IMR-90 (cell line): ENCODE measurements at regions not wholly inside any gene's neighbourhood (a gene's known extent, or its start where the extent isn't known, plus 50 kb on each side); places are given as distances from the start of the nearest gene placed in this dataset.

Experiments used
- ATAC-seq: fragments of 200-7000 bp; cut with Tn5 transposase; 2 replicates; pipeline ENCODE4 v1.9.1; 2020; ENCODE audit warnings: low read depth, mild to moderate bottlenecking, moderate library complexity
- BruUV-seq: library from RNA; stranded (reverse); fragments of 400-500 nt; replicated peaks from 2 replicates; lab custom pipeline; 2021; lab: Mats Ljungman, UMichigan
- CTCF ChIA-PET: fragments of 300-600 bp; formaldehyde crosslinking; extraction: SDS; loops from one replicate; lab custom pipeline; 2021; ENCODE audit warnings: antibody characterized with exemption; lab: Yijun Ruan, JAX
- POLR2A ChIA-PET: fragments of 300-600 bp; sonication (Branson Sonifier 250); formaldehyde crosslinking; loops from one replicate; lab custom pipeline; 2022; ENCODE audit warnings: antibody characterized with exemption; ENCODE audit not compliant: unreplicated experiment; lab: Charles Lee
- DNase-seq: peaks from one replicate; pipeline ENCODE4 v3.0.0; 2013
- H2AFZ ChIP-seq: replicated peaks from 2 replicates; pipeline ENCODE3; 2013; ENCODE audit warnings: low read length, mild to moderate bottlenecking; ENCODE audit not compliant: poor library complexity
- H2AK5ac ChIP-seq: 2 replicates; pipeline ENCODE4 v1.6.1; 2013; ENCODE audit warnings: low read depth, low read length, inconsistent platforms
- H2AK9ac ChIP-seq: replicated peaks from 2 replicates; pipeline ENCODE3; 2013; ENCODE audit warnings: mild to moderate bottlenecking, low read depth, low read length, moderate library complexity; ENCODE audit not compliant: poor library complexity
- H2BK120ac ChIP-seq: 2 replicates; pipeline ENCODE4 v1.6.1; 2013; ENCODE audit warnings: low read depth, low read length, inconsistent platforms
- H2BK15ac ChIP-seq: 3 replicates; pipeline ENCODE4 v1.6.1; 2013; ENCODE audit warnings: low read depth, low read length, inconsistent platforms
- H2BK20ac ChIP-seq: 2 replicates; pipeline ENCODE4 v1.6.1; 2013; ENCODE audit warnings: low read depth, mild to moderate bottlenecking, inconsistent platforms, low read length, moderate library complexity
- H2BK5ac ChIP-seq: 2 replicates; pipeline ENCODE4 v1.6.1; 2013; ENCODE audit warnings: mild to moderate bottlenecking, low read depth, low read length, inconsistent platforms; ENCODE audit not compliant: poor library complexity, severe bottlenecking
- H3K14ac ChIP-seq: replicated peaks from 2 replicates; pipeline ENCODE4 v1.6.1; 2013; ENCODE audit warnings: low read depth, low read length, inconsistent platforms
- H3K18ac ChIP-seq: 2 replicates; pipeline ENCODE4 v1.6.1; 2013; ENCODE audit warnings: low read depth, low read length, control low read depth
- H3K23ac ChIP-seq: 2 replicates; pipeline ENCODE4 v1.6.1; 2013; ENCODE audit warnings: low read depth, low read length, inconsistent platforms
- H3K27ac ChIP-seq: 2 replicates; pipeline ENCODE4 v1.5.1; 2013; ENCODE audit warnings: mild to moderate bottlenecking, control low read depth, low read length; ENCODE audit not compliant: insufficient read depth
- H3K27me3 ChIP-seq: 2 replicates; pipeline ENCODE4 v1.6.1; 2013; ENCODE audit warnings: low read length; ENCODE audit not compliant: control insufficient read depth, insufficient read depth
- H3K36me3 ChIP-seq: 2 replicates; pipeline ENCODE4 v1.6.1; 2013; ENCODE audit warnings: low read length, mixed read lengths; ENCODE audit not compliant: control insufficient read depth, insufficient read depth
- H3K4ac ChIP-seq: 2 replicates; pipeline ENCODE4 v1.6.1; 2013; ENCODE audit warnings: low read depth, low read length, inconsistent platforms
- H3K4me1 ChIP-seq: 2 replicates; pipeline ENCODE4 v1.6.1; 2013; ENCODE audit warnings: low read length, mixed read lengths; ENCODE audit not compliant: control insufficient read depth, insufficient read depth
- H3K4me2 ChIP-seq: 2 replicates; pipeline ENCODE4 v1.6.1; 2013; ENCODE audit warnings: low read depth, mild to moderate bottlenecking, control low read depth, low read length, moderate library complexity
- H3K4me3 ChIP-seq: 2 replicates; pipeline ENCODE4 v1.5.1; 2013; ENCODE audit warnings: low read depth, mild to moderate bottlenecking, control low read depth, low read length, moderate library complexity; ENCODE audit not compliant: insufficient read depth
- H3K56ac ChIP-seq: 2 replicates; pipeline ENCODE4 v1.6.1; 2013; ENCODE audit warnings: low read length, inconsistent platforms; ENCODE audit not compliant: insufficient read depth; ENCODE audit errors: extremely low read depth
- H3K79me1 ChIP-seq, 2 experiments: 2 replicates each; pipeline ENCODE4 v1.6.1; 2013; ENCODE audit warnings: low read length in 2 of 2, inconsistent platforms in 1 of 2, low read depth in 1 of 2
- H3K9ac ChIP-seq: 2 replicates; pipeline ENCODE4 v1.6.1; 2013; ENCODE audit warnings: low read depth, low read length, control low read depth
- H3K9me1 ChIP-seq: 2 replicates; pipeline ENCODE4 v1.6.1; 2013; ENCODE audit warnings: low read length, inconsistent platforms; ENCODE audit not compliant: insufficient read depth
- H3K9me3 ChIP-seq: 2 replicates; pipeline ENCODE4 v1.6.1; 2013; ENCODE audit warnings: low read length; ENCODE audit not compliant: control insufficient read depth, insufficient read depth
- H4K20me1 ChIP-seq: 2 replicates; pipeline ENCODE4 v1.6.1; 2013; ENCODE audit warnings: low read length, inconsistent platforms; ENCODE audit not compliant: insufficient read depth
- H4K5ac ChIP-seq: 2 replicates; pipeline ENCODE4 v1.6.1; 2013; ENCODE audit warnings: mild to moderate bottlenecking, low read depth, low read length, control low read depth
- H4K8ac ChIP-seq, 2 experiments: 2 replicates each; pipeline ENCODE4 v1.6.1; 2013; ENCODE audit warnings: low read depth in 2 of 2, low read length in 2 of 2, control low read depth in 1 of 2, inconsistent platforms in 1 of 2
- H4K91ac ChIP-seq: 2 replicates; pipeline ENCODE4 v1.6.1; 2013; ENCODE audit warnings: low read depth, low read length, inconsistent platforms; ENCODE audit not compliant: insufficient read depth
- BHLHE40 ChIP-seq: fragments of 150-350 bp; IDR thresholded peaks from 2 replicates; pipeline ENCODE4 v1.6.1; 2016; ENCODE audit warnings: mild to moderate bottlenecking, low read depth, low read length
- CEBPB ChIP-seq: IDR thresholded peaks from 2 replicates; pipeline ENCODE4 v1.6.1; 2012; ENCODE audit warnings: low read depth, low read length, improper control_type of control experiment
- CHD1 ChIP-seq: IDR thresholded peaks from 2 replicates; pipeline ENCODE4 v1.6.1; 2012; ENCODE audit warnings: low read depth, low read length, improper control_type of control experiment
- CTCF ChIP-seq: conservative IDR thresholded peaks from 2 replicates; pipeline ENCODE4 v1.5.1; 2012; ENCODE audit warnings: mild to moderate bottlenecking, low read depth, low read length, improper control_type of control experiment
- ELK1 ChIP-seq: fragments of 150-350 bp; IDR thresholded peaks from 2 replicates; pipeline ENCODE4 v1.6.1; 2016; ENCODE audit warnings: low read depth, mild to moderate bottlenecking, low read length, moderate library complexity, borderline replicate concordance
- FOS ChIP-seq: fragments of 150-350 bp; IDR thresholded peaks from 2 replicates; pipeline ENCODE4 v1.6.1; 2016; ENCODE audit warnings: low read depth, low read length
- MAZ ChIP-seq: IDR thresholded peaks from 2 replicates; pipeline ENCODE4 v1.6.1; 2012; ENCODE audit warnings: low read depth, mild to moderate bottlenecking, low read length, improper control_type of control experiment, moderate library complexity, borderline replicate concordance
- MXI1 ChIP-seq: IDR thresholded peaks from 2 replicates; pipeline ENCODE4 v1.6.1; 2012; ENCODE audit warnings: low read depth, mild to moderate bottlenecking, low read length, moderate library complexity, borderline replicate concordance
- NFE2L2 ChIP-seq: fragments of 150-350 bp; IDR thresholded peaks from 2 replicates; pipeline ENCODE4 v1.6.1; 2016; ENCODE audit warnings: low read depth, mild to moderate bottlenecking, low read length
- POLR2A ChIP-seq: IDR thresholded peaks from 2 replicates; pipeline ENCODE4 v1.6.1; 2012; ENCODE audit warnings: mild to moderate bottlenecking, low read depth, low read length
- RAD21 ChIP-seq: IDR thresholded peaks from 2 replicates; pipeline ENCODE4 v1.6.1; 2012; ENCODE audit warnings: low read length, improper control_type of control experiment
- RCOR1 ChIP-seq: IDR thresholded peaks from 2 replicates; pipeline ENCODE4 v1.6.1; 2012; ENCODE audit warnings: mild to moderate bottlenecking, low read length, improper control_type of control experiment; ENCODE audit not compliant: insufficient replicate concordance
- RFX5 ChIP-seq: IDR thresholded peaks from 2 replicates; pipeline ENCODE4 v1.8.0; 2012; ENCODE audit warnings: low read depth, mild to moderate bottlenecking, low read length, moderate library complexity
- SMC3 ChIP-seq: fragments of 150-350 bp; IDR thresholded peaks from 2 replicates; pipeline ENCODE4 v1.6.1; 2016; ENCODE audit warnings: low read depth, mild to moderate bottlenecking, antibody characterized with exemption, low read length, moderate library complexity
- USF2 ChIP-seq: fragments of 150-350 bp; IDR thresholded peaks from 2 replicates; pipeline ENCODE4 v1.6.1; 2017; ENCODE audit warnings: mild to moderate bottlenecking, antibody characterized with exemption, low read length, low read depth
- WGBS, 2 experiments: methylation state at CpG; one replicate each; pipeline versions ENCODE4 v1.1.5 to v1.1.7; 2013; ENCODE audit warnings: missing lambda C conversion rate in 2 of 2; ENCODE audit not compliant: insufficient read length in 1 of 2; ENCODE audit errors: extremely low coverage in 2 of 2; 5-methylcytosine and 5-hydroxymethylcytosine counted together
- dilution Hi-C: fragments of 300-500 bp; cut with HindIII; formaldehyde crosslinking; loops from one replicate; pipeline ENCODE4 v1.14.3; 2018; ENCODE audit warnings: low sequenced_read_pairs; ENCODE audit not compliant: unreplicated experiment
- in situ Hi-C: fragments of 300-500 bp; cut with MboI; formaldehyde crosslinking; loops from 3 replicates; pipeline ENCODE4 v1.14.3; 2019; ENCODE audit warnings: low sequenced_read_pairs, inconsistent platforms, mixed read lengths
- intact Hi-C: fragments of 100-400 bp; cut with micrococcal nuclease; formaldehyde crosslinking; loops from 2 replicates; pipeline ENCODE4 v1.10.0; 2022

- dilution Hi-C loops (loop anchor here (25.0 kb wide), 1 partner anchor 417 kb away; no protein-coding TSS in a partner anchor), in situ Hi-C loops (no loop called here), intact Hi-C loops (no loop called here)
- Histone ChIP-seq H2AFZ (no peak overlapping the region), H3K23ac (no peak overlapping the region), H2AK5ac (no peak overlapping the region), H3K4ac (no peak overlapping the region), H2AK9ac (no peak overlapping the region), H3K4me2 (no peak overlapping the region), H3K27me3 (no peaks in the 10 kb centered on the region), H4K91ac (no peak overlapping the region), H3K4me3 (no peak overlapping the region), H3K9me1 (no peaks in the 10 kb centered on the region), H2BK5ac (no peak overlapping the region), H3K14ac (no peak overlapping the region), H3K18ac (no peak overlapping the region), H3K9ac (no peak overlapping the region), H3K36me3 (no peaks in the 10 kb centered on the region), H3K4me1 (no peaks in the 10 kb centered on the region), H3K27ac (no peak overlapping the region), H4K8ac (no peak overlapping the region), H4K5ac (no peak overlapping the region), H2BK120ac (no peak overlapping the region), H3K9me3 (no peaks in the 10 kb centered on the region), H2BK15ac (no peak overlapping the region), H3K56ac (no peak overlapping the region), H4K20me1 (no peaks in the 10 kb centered on the region), H2BK20ac (no peak overlapping the region), H3K79me1 (no peaks in the 10 kb centered on the region)
- ATAC-seq (no peak), DNase-seq (no peak)
- TF ChIP-seq BHLHE40 = no peak
- TF ChIP-seq CHD1 = no peak
- TF ChIP-seq CEBPB = no peak
- TF ChIP-seq RAD21 = no peak
- TF ChIP-seq SMC3 = no peak
- TF ChIP-seq MAZ = no peak
- TF ChIP-seq FOS = no peak
- no peak for TF ChIP-seq ELK1
- no peak for TF ChIP-seq NFE2L2
- TF ChIP-seq RCOR1 = no peak
- no peak for TF ChIP-seq MXI1
- TF ChIP-seq CTCF = no peak
- TF ChIP-seq POLR2A = no peak
- TF ChIP-seq RFX5 = no peak
- no peak for TF ChIP-seq USF2
- WGBS, 2 experiments = no CpG with 5 or more reads among the region's 1 CpG
- CTCF ChIA-PET = no interaction called here
- BruUV-seq = no TSS peak
- POLR2A ChIA-PET = no interaction called here
Observed at GRCh38 chr4:81828991-81829390, 357.3 kb upstream of the RASGEF1B start.
